ENCODE measurements at regions not wholly inside any gene's neighbourhood (a gene's known extent, or its start where the extent isn't known, plus 50 kb on each side); places are given as distances from the start of the nearest gene placed in this dataset.

GRCh38 chr2:38430597-38431207, 53.6 kb upstream of the ATL2 start:
- TF ChIP-seq CTCF (IDR thresholded peaks at IDR 0.05) (no peak), POLR2A (IDR thresholded peaks at IDR 0.05) (no peak), EP300 (IDR thresholded peaks at IDR 0.05) (no peak), POLR2AphosphoS5 (IDR thresholded peaks at IDR 0.05) (no peak)

Data from gastroesophageal sphincter (tissue), 3 donors.